GM19351 (cell line): ENCODE measurements at regions not wholly inside any gene's neighbourhood (a gene's known extent, or its start where the extent isn't known, plus 50 kb on each side); places are given as distances from the start of the nearest gene placed in this dataset.
"Not testable (repeated sequence)": the region's sequence is repeated elsewhere in the genome, so short reads cannot be mapped to it uniquely, and the experiment has no call there.

Experiments used
- ATAC-seq: cut with Tn5 transposase; IDR thresholded peaks from one replicate; pipeline ENCODE4 v1.9.1; 2021; ENCODE audit warnings: mild to moderate bottlenecking, moderate library complexity; ENCODE audit not compliant: unreplicated experiment

- no peak for ATAC-seq
Observed at GRCh38 chr3:110644203-110644602, 427.4 kb upstream of the NECTIN3 start.

- no peak for ATAC-seq
Observed at GRCh38 chr3:110646055-110646454, 425.6 kb upstream of the NECTIN3 start.

DNA sequence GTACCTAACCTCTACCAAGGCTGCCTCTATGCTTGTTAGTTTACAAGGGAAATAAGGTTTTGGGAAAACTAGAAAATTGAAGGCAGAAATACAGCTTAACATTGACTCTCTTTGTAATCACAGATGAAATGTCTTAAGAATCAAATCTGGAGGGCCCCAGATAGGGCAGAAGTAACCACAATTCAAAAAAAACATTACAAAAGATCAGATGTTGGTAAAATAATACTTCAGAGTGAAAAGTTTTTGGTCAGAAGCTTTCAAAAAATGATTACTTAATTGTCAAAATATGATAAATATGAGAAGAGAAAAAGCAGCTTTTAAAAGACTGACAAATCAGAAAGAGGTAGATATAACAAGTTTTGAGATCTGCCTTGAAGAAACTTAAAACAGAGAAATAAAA lies 425.1 kb upstream of the NECTIN3 start:
- ATAC-seq = no peak

DNA sequence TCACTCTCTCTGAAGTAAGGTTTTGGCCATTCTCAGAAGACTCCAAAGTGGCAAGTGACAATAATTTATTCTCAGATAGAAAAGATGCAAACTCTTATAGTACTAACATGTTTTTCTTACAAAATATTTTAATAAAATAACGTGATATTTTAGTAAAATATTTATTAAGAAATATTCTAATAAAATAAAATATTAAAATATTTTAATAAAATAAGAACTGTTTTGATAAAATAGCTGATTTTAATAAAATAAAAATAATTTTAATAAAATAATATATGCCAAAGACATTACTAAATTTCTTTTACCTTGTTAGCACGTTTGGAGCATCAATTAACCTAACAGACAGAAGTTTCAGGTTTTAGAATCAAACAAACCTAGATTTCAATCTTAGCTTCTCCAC lies 424.0 kb upstream of the NECTIN3 start:
- ATAC-seq = no peak

GRCh38 chr3:110650741-110651140 lies 420.9 kb upstream of the NECTIN3 start:
- ATAC-seq = no peak

DNA sequence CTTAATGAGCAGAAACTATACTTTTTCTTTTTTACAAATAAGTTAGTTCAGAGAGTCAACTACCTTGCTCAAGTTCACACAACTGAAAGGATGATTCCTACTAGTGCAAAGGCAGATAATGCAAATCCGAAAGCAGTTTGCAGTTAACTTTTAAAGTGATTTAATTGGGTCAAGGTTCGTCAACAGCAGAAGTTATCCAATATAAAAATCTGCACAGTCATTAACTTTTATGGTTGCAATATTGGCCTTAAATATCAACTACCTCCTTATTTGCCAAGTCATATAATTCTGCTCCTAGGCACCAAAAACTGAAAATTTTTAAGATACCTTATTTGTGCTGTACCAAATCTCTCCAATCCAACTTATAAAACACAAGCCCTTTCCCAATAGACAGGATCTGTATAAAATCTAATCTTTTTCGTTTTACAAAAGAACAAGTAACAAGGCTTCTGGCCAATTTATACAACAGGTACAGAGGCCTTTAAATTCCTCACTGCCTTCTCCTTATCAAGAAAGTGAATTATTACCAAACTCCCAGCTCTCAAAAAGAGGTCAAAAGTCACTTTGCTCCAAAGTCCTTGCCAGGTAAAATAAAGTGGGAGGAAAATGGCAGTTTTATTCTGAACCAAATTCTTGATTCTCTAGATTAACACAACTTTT lies 416.6 kb upstream of the NECTIN3 start:
- ATAC-seq = no peak

DNA sequence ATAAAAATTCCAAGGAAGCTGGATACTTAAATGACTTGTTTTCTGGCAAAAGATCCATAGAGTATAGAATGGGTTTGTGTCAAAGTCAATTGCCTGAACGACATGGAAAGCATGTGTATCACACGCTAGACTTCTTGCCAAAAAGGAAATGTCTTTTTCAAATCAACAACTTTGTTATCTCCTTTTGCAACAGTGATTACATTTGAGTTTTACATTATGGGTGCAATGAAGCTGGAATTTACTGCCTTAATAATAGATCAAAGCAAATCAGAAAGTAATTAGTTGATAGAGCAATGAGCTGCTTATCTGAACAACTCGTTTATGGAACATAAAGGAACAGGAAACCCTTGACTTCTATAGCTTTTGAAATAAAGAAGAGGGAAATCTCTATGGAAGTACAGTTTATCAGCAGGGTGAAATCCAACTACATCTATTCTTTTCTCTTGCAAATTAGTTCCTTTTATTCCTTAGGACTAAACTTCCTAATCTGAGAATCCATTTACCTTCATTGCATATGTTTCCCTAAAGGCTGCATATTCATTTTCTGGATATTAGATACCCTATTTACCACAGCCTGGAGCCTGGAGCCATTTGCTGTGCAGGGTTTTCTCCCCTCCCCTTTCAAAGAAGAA lies 415.1 kb upstream of the NECTIN3 start:
- ATAC-seq = no peak

DNA sequence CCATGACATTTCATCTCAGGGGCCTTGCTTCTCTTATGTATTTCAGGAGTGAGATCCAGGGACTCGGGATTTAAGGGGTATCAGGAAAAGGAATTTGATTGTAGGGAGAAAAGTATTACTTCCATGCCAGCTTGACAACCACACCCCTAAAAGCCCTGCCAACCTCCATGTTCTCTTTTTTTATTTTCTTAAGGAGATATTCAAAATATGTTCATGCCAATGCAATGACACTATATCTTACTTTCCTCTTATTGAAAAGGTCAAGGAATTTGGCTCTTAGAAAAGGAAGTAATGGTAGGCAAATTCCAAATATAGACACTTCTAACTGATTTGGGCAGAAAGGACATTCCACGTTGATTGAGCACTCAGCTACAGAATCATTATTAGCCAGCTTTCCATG lies 407.5 kb upstream of the NECTIN3 start:
- no peak for ATAC-seq

GRCh38 chr3:110666495-110666894 lies 405.1 kb upstream of the NECTIN3 start:
- no peak for ATAC-seq

DNA sequence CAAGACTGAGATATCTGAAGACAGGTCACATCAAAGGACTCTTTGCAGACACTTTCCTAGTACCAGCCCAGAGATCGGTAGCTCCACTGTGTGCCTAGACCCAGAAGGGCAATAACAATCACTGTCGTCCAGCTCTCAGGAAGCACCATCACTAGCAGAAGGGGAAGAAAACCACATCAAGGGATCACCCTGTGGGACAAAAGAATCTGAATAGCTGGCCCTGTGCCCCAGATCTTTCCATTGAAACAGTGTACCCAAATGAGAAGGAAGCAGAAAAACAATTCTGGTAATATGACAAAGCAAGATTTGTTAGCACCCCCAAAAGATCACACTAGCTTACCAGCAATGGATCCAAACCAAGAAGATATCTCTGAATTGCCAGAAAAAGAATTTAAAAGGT lies 404.4 kb upstream of the NECTIN3 start:
- ATAC-seq = no peak

- ATAC-seq = no peak
Observed at GRCh38 chr3:110670407-110670806, 401.2 kb upstream of the NECTIN3 start.

DNA sequence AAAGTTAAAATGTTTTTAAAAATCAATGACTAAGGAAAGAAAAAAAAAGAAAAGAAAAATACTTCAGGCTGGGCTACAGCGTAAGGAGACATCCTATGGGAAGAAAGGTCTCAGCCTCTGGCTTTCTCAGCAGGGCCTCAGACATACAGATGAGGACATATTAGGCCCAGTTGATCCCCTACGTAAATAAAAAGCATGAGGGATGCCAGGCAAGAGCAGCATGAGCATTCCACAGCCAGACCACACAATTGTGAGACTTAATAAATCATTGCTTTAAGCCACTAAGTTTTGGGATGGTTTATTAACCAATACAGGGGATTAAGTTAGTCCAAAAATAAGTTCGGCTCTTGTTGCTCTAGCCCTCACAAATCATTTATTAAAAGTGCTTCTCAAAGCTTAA lies 394.1 kb upstream of the NECTIN3 start:
- ATAC-seq = no peak

DNA sequence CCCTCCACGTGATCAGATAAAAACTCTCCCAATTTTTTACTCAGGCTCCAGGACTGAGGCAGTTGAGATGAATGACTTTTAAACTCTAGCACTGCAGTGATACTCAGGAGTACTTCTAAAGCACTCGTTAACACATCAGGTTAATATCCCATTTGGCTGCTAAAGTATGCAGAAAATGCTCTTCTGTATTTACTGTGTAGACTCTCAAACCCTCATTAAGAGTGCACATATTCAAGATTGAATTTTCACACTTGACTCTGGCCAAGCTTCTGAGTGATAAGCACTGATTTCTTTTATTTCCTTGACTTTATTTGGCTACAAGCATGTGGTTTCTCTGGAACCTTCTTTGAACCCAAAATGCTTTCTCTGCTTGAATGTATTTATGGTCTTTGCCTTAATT lies 392.3 kb upstream of the NECTIN3 start:
- ATAC-seq = no peak

DNA sequence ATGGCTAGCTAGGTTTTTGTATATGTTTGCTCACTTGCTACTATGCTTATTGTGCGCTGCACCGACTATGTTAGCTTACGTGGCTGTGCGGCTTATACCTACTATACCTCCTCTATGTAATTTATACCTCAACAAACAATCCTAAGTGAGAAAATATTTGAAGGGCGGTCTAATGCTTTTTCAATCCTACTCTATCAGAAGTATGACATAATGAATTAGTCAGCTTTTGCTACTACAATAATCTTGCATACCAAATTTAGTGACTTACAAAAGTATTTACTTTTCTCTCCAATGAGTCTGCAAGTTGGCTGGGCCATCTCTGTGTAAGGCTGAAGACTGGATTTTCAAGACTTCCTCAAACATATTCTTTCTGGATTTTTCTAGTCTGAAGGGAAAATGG lies 391.2 kb upstream of the NECTIN3 start:
- no peak for ATAC-seq

DNA sequence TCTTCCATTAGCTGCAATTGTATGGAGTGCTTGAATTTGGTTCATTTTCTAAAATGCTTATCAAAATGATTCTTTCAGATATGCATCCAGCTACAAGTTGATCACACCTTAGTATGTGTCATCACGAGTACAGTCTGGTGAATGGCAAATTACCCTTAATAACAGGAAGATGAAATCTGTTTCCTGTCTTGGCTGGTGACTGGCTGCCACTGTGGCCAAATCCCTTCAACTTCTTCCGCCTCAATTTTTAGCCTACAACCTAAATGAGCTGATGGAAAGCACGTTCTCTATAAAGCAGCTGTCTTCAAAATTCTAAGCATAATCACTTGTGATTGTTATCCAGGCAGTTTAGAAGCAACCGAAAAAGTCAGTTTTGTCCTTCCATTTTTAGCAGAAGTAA lies 387.1 kb upstream of the NECTIN3 start:
- ATAC-seq = no peak

- ATAC-seq = no peak
Observed at GRCh38 chr3:110685630-110686029, 386.0 kb upstream of the NECTIN3 start.

DNA sequence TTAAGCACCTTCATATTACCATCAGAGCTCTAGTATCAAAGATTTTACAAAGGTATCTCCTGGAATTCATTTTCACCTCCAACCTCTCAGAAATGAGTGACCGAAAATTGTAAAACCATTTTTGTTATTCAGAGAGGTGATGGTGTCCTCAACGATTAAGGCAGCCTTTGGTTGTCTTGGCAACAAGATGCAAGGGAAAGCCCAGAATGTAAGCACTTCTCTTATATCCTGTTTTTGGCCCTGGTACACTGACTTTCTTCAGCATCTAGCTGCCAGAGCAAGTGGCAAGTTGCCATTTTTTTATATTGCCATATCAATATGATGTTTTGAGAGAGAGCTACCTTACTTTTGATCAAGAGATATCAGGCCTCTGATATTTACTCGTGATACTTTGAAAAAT lies 384.9 kb upstream of the NECTIN3 start:
- ATAC-seq = no peak

DNA sequence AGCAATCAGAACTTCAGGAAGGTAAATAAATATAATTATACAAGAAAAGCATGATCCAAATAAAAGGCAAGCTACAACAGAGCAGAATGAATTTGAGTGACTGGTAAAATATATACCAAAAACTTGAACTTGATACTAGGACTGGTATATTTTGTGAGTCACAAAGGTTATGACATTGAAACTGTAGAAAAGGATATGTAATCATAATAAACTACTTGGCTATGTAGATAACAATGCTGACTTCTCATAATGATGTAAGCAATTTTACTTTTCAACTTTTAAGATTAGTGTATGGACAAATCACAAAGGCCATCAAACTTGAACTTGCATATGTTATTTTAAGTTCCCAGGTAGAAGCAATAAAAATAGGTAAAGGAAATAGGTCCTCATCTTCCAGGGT lies 384.5 kb upstream of the NECTIN3 start:
- ATAC-seq = no peak

DNA sequence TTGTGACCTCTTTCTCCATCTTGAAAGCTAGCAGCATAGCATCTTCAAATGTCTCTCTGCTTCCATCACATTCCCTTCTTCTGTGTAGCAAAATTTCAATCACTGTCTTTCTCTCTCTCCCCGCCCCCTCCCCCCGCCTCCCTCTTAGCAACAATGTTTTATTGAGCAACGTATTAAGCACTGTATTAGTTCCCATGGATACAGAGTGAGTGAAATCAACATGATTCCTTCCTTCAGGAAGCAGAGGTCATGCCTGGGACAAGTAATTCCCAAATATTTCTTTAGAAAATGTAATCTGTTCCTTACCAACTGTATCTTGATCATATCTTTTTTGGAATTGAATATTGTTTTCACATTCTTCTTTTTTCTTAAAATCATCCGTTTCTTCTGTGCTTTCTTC lies 373.7 kb upstream of the NECTIN3 start:
- no peak for ATAC-seq

GRCh38 chr3:110704332-110704731 lies 367.3 kb upstream of the NECTIN3 start:
- not testable (repeated sequence) for ATAC-seq

- no peak for ATAC-seq
Observed at GRCh38 chr3:110708156-110708555, 363.5 kb upstream of the NECTIN3 start.

GRCh38 chr3:110710156-110710555 lies 361.5 kb upstream of the NECTIN3 start:
- ATAC-seq = no peak

GRCh38 chr3:110710603-110711002 lies 361.0 kb upstream of the NECTIN3 start:
- no peak for ATAC-seq
